Panc1 (cell line): ENCODE measurements at regions not wholly inside any gene's neighbourhood (a gene's known extent, or its start where the extent isn't known, plus 50 kb on each side); places are given as distances from the start of the nearest gene placed in this dataset.

Source experiments
- CTCF ChIP-seq: fragments of 450-650 bp; IDR thresholded peaks from 2 replicates; pipeline ENCODE4 v1.5.1; 2017; ENCODE audit warnings: mild to moderate bottlenecking
- POLR2AphosphoS5 ChIP-seq: IDR thresholded peaks from 2 replicates; pipeline ENCODE4 v1.6.1; 2012; ENCODE audit warnings: mild to moderate bottlenecking, low read depth, low read length, moderate library complexity
- REST ChIP-seq, 2 experiments: IDR thresholded peaks; 2 replicates each; pipeline ENCODE4 v1.6.1; 2011 to 2012; ENCODE audit warnings: low read depth in 2 of 2, control low read depth in 1 of 2, low read length in 1 of 2, mild to moderate bottlenecking in 1 of 2, moderate library complexity in 1 of 2; ENCODE audit not compliant: insufficient read depth in 1 of 2
- TCF7L2 ChIP-seq: IDR thresholded peaks from 2 replicates; pipeline ENCODE4 v1.6.1; 2011; ENCODE audit warnings: mild to moderate bottlenecking, low read depth, low read length, inconsistent platforms

GRCh38 chr17:53919356-53919755 lies 96.6 kb downstream of the KIF2B start:
- TF ChIP-seq REST (IDR thresholded peaks at IDR 0.05; ENCODE audit: insufficient read depth in 1 of 2, low read depth in 2 of 2, low read length in 1 of 2) (no peak), POLR2AphosphoS5 (no peak), CTCF (no peak), TCF7L2 (no peak)
